GM10248 (cell line): ENCODE measurements at regions not wholly inside any gene's neighbourhood (a gene's known extent, or its start where the extent isn't known, plus 50 kb on each side); places are given as distances from the start of the nearest gene placed in this dataset.

Experiments
- CTCF ChIA-PET: fragments of 300-600 bp; sonication (Branson Sonifier 250); formaldehyde crosslinking; extraction: SDS; loops from one replicate; lab custom pipeline; 2021; ENCODE audit warnings: antibody characterized with exemption; lab: Yijun Ruan, JAX
- POLR2A ChIA-PET: fragments of 350-650 bp; sonication (Branson Sonifier 250); formaldehyde crosslinking; extraction: SDS; loops from one replicate; lab custom pipeline; 2020; ENCODE audit warnings: antibody characterized with exemption; lab: Yijun Ruan, JAX
- DNase-seq: peaks from one replicate; pipeline ENCODE4 v3.0.0; 2012; ENCODE audit errors: extremely low spot score
- CTCF ChIP-seq: IDR thresholded peaks from 2 replicates; pipeline ENCODE4 v1.5.1; 2012; ENCODE audit warnings: mild to moderate bottlenecking, low read depth; ENCODE audit errors: extremely low read depth, missing control alignments, control extremely low read depth

GRCh38 chr11:39975091-39975490 is 1484.4 kb downstream of the LRRC4C start:
- TF ChIP-seq CTCF = no peak
- DNase-seq = no peak
- CTCF ChIA-PET = interaction anchor here (0.7 to 1.5 kb wide), 2 partner anchors 18 to 21 kb away, joined by 3 read pairs; no protein-coding TSS in a partner anchor
- POLR2A ChIA-PET = no interaction called here

DNA sequence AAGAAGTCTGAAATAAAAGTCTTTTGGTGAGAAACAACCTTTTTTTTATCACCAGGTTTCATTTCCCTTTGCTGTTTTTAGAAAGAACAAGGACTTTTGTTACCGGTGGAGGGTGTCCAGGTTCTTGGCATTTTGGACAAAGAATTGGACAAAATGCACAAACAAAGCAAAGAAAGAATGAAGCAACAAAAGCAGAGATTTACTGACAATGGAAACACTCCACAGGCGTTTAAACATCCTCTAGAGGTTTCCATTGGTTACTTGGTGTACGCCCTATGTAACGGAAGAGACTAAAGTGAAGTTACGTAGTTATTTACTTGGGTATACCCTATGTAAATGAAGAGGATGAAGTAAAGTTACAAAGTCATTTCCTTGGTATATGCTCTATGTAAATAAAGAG is 1487.0 kb downstream of the LRRC4C start:
- CTCF ChIA-PET = no interaction called here
- POLR2A ChIA-PET = no interaction called here

GRCh38 chr11:39971938-39972337 is 1487.5 kb downstream of the LRRC4C start:
- TF ChIP-seq CTCF = no peak
- ChIA-PET CTCF (no interaction called here), POLR2A (no interaction called here)
- DNase-seq = no peak

More for the DNA sequence above, 1487.0 kb downstream of the LRRC4C start:
- no peak for TF ChIP-seq CTCF
- no peak for DNase-seq

DNA sequence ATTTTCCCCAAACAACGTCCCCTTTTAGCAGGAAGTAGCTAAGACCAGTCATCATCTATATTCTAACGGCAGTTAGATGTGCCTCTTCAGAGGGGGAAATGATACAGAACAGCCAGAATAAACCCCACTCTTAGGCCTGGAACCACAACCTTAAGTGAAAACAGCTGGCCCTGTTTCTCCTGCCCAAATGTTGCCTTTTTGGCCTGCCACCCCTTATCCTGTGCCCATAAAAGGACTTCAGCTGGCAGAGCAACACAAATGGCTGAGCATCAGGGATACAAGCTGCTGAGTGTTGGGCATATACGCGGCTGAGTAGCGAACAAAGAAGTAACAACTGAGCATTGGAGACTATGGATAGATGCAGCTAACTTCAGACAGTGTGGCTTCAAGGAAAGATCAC is 1491.4 kb downstream of the LRRC4C start:
- ChIA-PET POLR2A (no interaction called here), CTCF (no interaction called here)
- TF ChIP-seq CTCF = no peak
- DNase-seq = no peak

DNA sequence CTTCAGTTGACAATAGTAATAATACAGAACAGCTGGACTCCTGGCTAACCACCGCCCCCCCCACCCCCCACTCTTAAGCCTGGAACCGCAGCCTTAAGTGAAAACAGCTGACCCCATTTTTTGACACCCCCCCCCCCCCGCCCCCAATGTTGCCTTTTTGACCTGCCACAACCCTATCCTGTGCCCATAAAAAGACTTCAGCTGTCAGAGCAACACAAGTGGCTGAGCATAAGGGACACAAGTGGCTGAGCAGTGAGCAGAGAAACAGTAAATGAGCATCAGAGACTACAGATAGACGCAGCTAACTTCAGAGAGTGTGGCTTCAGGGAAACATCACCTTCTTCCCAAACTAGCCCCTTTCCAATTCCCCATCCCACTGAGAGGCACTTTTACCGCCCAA is 1493.8 kb downstream of the LRRC4C start:
- no peak for DNase-seq
- no peak for TF ChIP-seq CTCF
- CTCF ChIA-PET = no interaction called here
- POLR2A ChIA-PET = no interaction called here

DNA sequence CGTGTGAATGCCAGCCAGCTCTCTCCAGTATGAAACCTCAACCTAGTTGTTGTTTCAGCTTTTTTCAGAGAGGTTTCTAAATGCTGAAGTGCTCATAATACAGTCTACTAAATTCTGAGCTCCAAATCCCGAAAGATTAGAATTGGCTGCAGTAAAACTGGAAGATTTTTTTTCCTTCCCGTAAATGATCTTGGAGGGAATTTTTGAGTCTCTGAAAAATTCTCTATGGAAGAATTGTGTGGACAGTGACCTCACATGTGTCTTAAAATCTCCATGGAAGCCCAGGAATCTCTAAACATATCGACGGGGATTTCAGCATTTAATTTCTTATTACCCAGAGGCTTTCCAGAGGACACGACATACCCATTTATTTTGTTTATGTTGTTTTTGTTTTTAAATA is 1499.2 kb downstream of the LRRC4C start:
- TF ChIP-seq CTCF = no peak
- CTCF ChIA-PET = interaction anchor here (0.9 to 1.0 kb wide), 2 partner anchors 16 to 17 kb away, joined by 3 read pairs; no protein-coding TSS in a partner anchor
- POLR2A ChIA-PET = no interaction called here
- DNase-seq = no peak

GRCh38 chr11:39932966-39933365 is 1526.5 kb downstream of the LRRC4C start:
- TF ChIP-seq CTCF = no peak
- CTCF ChIA-PET = no interaction called here

More at GRCh38 chr11:39932966-39933365, 1526.5 kb downstream of the LRRC4C start:
- DNase-seq = no peak
- POLR2A ChIA-PET = no interaction called here
